HepG2 (cell line): ENCODE measurements at regions not wholly inside any gene's neighbourhood (a gene's known extent, or its start where the extent isn't known, plus 50 kb on each side); places are given as distances from the start of the nearest gene placed in this dataset.

Experiments used
- ATAC-seq: fragments of 200-7000 bp; cut with Tn5 transposase; 3 replicates; pipeline ENCODE4 v1.9.1; 2020; ENCODE audit warnings: mild to moderate bottlenecking, moderate library complexity
- BruUV-seq: library from RNA; stranded (reverse); fragments of 400-500 nt; replicated peaks from 2 replicates; lab custom pipeline; 2021; lab: Mats Ljungman, UMichigan
- CTCF ChIA-PET: fragments of 300-600 bp; formaldehyde crosslinking; extraction: SDS; loops from one replicate; lab custom pipeline; 2021; ENCODE audit warnings: low total read pairs, inconsistent platforms, low intra/inter-chr PET ratio; lab: Yijun Ruan, JAX
- POLR2A ChIA-PET: fragments of 350-600 bp; sonication (Branson Sonifier 250); formaldehyde crosslinking; loops from one replicate; lab custom pipeline; 2020; ENCODE audit warnings: antibody characterized with exemption, inconsistent platforms; lab: Yijun Ruan, JAX
- DNase-seq: peaks from one replicate; pipeline ENCODE4 v3.0.0-alpha.2; 2015; ENCODE audit warnings: low spot score
- FAIRE-seq: peaks from 3 replicates; lab custom pipeline; 2011; peaks lifted over from hg19 to GRCh38; lab: Jason Lieb, UNC
- H2AFZ ChIP-seq: one replicate; pipeline ENCODE4 v1.6.1; 2011; ENCODE audit warnings: low read length, inconsistent platforms
- H3K27ac ChIP-seq: fragments of 300-600 bp; 3 replicates; pipeline ENCODE4 v1.8.0; 2011; ENCODE audit warnings: mixed run types, mild to moderate bottlenecking, mixed read lengths, low read length, inconsistent platforms; ENCODE audit not compliant: insufficient read depth; ENCODE audit errors: extremely low read length
- H3K27me3 ChIP-seq, 2 experiments: fragments of 200-600 bp in 1 of 2; 2 replicates in 1 of 2; 3 replicates in 1 of 2; pipeline versions ENCODE4 v1.6.0 to v1.8.0; 2011; ENCODE audit warnings: low read length in 2 of 2, mild to moderate bottlenecking in 2 of 2, moderate library complexity in 2 of 2, inconsistent platforms in 1 of 2; ENCODE audit not compliant: insufficient read depth in 2 of 2, control insufficient read depth in 1 of 2
- H3K36me3 ChIP-seq, 2 experiments: fragments of 200-600 bp in 1 of 2; replicated peaks in 1 of 2; 2 replicates in 1 of 2; 3 replicates in 1 of 2; pipeline versions ENCODE4 v1.5.1 to v1.8.0; 2011; ENCODE audit warnings: low read length in 2 of 2, inconsistent platforms in 1 of 2; ENCODE audit not compliant: insufficient read depth in 2 of 2, control insufficient read depth in 1 of 2
- H3K4me1 ChIP-seq: 2 replicates; pipeline ENCODE4 v1.5.1; 2012; ENCODE audit warnings: low read length, inconsistent platforms; ENCODE audit not compliant: insufficient read depth
- H3K4me2 ChIP-seq: 2 replicates; pipeline ENCODE4 v1.6.0; 2011; ENCODE audit warnings: low read depth, low read length, inconsistent platforms
- H3K4me3 ChIP-seq, 3 experiments: fragments of 200-600 bp in 1 of 3; sonication (generic), shearing (Covaris generic) in 1 of 3; replicated peaks in 1 of 3; 2 replicates each; pipeline ENCODE4 v1.5.1; 2011 to 2016; ENCODE audit warnings: low read length in 3 of 3, inconsistent platforms in 2 of 3, low read depth in 2 of 3, mild to moderate bottlenecking in 2 of 3, control low read depth in 1 of 3, mixed read lengths in 1 of 3; ENCODE audit not compliant: insufficient read depth in 1 of 3
- H3K79me2 ChIP-seq: one replicate; pipeline ENCODE4 v1.6.1; 2011; ENCODE audit warnings: low read length, inconsistent platforms; ENCODE audit not compliant: insufficient read depth
- H3K9ac ChIP-seq: 2 replicates; pipeline ENCODE4 v1.6.0; 2011; ENCODE audit warnings: mild to moderate bottlenecking, low read depth, low read length, inconsistent platforms; ENCODE audit not compliant: insufficient read depth
- H3K9me3 ChIP-seq: 2 replicates; pipeline ENCODE4 v1.5.1; 2012; ENCODE audit warnings: mild to moderate bottlenecking, low read length
- H4K20me1 ChIP-seq: 2 replicates; pipeline ENCODE4 v1.6.0; 2011; ENCODE audit warnings: inconsistent platforms, mild to moderate bottlenecking, low read length, moderate library complexity; ENCODE audit not compliant: insufficient read depth
- DNMT1 ChIP-seq: sonication (generic); formaldehyde crosslinking; IDR thresholded peaks from 2 replicates; pipeline ENCODE4 v1.5.1; 2020; ENCODE audit warnings: mild to moderate bottlenecking, missing genetic modification reagents
- PITX1 ChIP-seq: sonication (generic); formaldehyde crosslinking; IDR thresholded peaks from 2 replicates; pipeline ENCODE4 v1.5.1; 2020; ENCODE audit warnings: mild to moderate bottlenecking, missing genetic modification reagents
- SIX1 ChIP-seq: sonication (generic); formaldehyde crosslinking; IDR thresholded peaks from 2 replicates; pipeline ENCODE4 v1.4.0; 2020; ENCODE audit warnings: missing genetic modification reagents, borderline replicate concordance
- ZNF644 ChIP-seq: IDR thresholded peaks from 2 replicates; pipeline ENCODE4 v1.6.1; 2016; ENCODE audit warnings: low read depth
- ZNF737 ChIP-seq: sonication (generic); formaldehyde crosslinking; IDR thresholded peaks from 2 replicates; pipeline ENCODE4 v1.5.0; 2020; ENCODE audit warnings: missing genetic modification reagents, mild to moderate bottlenecking, borderline replicate concordance
- ZNF792 ChIP-seq: IDR thresholded peaks from 2 replicates; pipeline ENCODE4 v1.6.1; 2016
- WGBS: methylation state at CpG from one replicate; pipeline ENCODE4 v1.1.6; 2017; ENCODE audit warnings: low lambda C conversion rate; 5-methylcytosine and 5-hydroxymethylcytosine counted together
- in situ Hi-C: cut with HindIII; loops from 2 replicates; pipeline ENCODE4 v1.10.0; 2017; ENCODE audit warnings: low pct_unique_long_range_greater_than_20kb; ENCODE audit not compliant: extremely low pct_ligation_motif_present
- intact Hi-C: fragments of 100-400 bp; cut with micrococcal nuclease; formaldehyde crosslinking; loops from one replicate; pipeline ENCODE4 v1.10.0; 2022; ENCODE audit not compliant: unreplicated experiment
- TF ChIP-seq, protein P1 (sequence below): sonication (generic); formaldehyde crosslinking; IDR thresholded peaks from 2 replicates; pipeline ENCODE4 v1.4.0; 2020; ENCODE audit warnings: mild to moderate bottlenecking, missing genetic modification reagents
- TF ChIP-seq, protein P2 (sequence below): sonication (generic); IDR thresholded peaks from 2 replicates; pipeline ENCODE4 v1.6.1; 2016; ENCODE audit warnings: low read depth, borderline replicate concordance
- TF ChIP-seq, protein P3 (sequence below): sonication (generic); formaldehyde crosslinking; IDR thresholded peaks from 2 replicates; pipeline ENCODE4 v1.5.1; 2020; ENCODE audit warnings: missing genetic modification reagents, mild to moderate bottlenecking, borderline replicate concordance
- TF ChIP-seq, protein P4 (sequence below): IDR thresholded peaks from 2 replicates; pipeline ENCODE4 v1.6.1; 2016

DNA sequence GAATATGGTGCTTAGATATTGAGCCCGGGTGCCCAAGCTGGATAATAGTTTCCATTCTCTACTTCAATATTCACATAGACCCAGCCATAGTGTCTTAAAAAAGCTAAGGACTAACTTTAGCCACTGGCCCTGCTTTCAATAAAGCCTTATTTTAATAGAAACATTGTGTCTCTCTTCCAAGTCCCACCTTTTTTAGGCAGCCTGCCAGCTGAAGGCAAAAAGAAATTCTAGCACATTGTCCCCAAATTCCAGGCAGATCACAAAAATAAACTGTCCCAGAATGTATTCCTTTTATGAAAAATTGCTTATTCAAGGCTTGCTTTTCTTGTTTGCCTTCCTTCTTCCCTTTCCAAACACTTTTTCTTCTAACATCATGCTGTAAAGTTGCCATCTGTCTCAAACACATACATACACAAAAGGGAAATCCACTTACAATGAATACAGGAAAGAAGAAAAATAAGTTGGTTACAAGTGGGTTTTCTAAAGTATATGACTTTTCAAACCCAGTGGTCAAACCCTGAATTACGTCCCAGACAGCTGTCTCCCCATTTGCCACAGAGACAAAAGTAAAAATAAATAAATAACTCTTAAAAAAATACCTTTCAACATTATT is 778.5 kb downstream of the BCL11A start:
- no peak for ATAC-seq

More for the DNA sequence above, 778.5 kb downstream of the BCL11A start:
- no peaks in the 10 kb centered on the region for H3K4me1 ChIP-seq
- ChIA-PET CTCF (no interaction called here), POLR2A (no interaction called here)
- intact Hi-C loops = loop anchor here (5.0 kb wide), 1 partner anchor 723 kb away; no protein-coding TSS in a partner anchor
- H3K9ac ChIP-seq = no peak overlapping the region
- no peak overlapping the region for H3K27ac ChIP-seq
- no peaks in the 10 kb centered on the region for H3K27me3 ChIP-seq
- H3K4me2 ChIP-seq = no peak overlapping the region
- DNase-seq = no peak
- under 1% methylated on average over 2 of the region's 2 CpGs for WGBS
- H3K79me2 ChIP-seq = no peaks in the 10 kb centered on the region
- BruUV-seq = no TSS peak
- no peaks in the 10 kb centered on the region for H4K20me1 ChIP-seq
- no peaks in the 10 kb centered on the region for H3K36me3 ChIP-seq
- in situ Hi-C loops = no loop called here
- TF ChIP-seq SIX1 = no peak
- no peak for TF ChIP-seq ZNF737 (CRISPR knock-in tag)
- TF ChIP-seq, protein P1, sequence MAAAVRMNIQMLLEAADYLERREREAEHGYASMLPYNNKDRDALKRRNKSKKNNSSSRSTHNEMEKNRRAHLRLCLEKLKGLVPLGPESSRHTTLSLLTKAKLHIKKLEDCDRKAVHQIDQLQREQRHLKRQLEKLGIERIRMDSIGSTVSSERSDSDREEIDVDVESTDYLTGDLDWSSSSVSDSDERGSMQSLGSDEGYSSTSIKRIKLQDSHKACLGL (CRISPR knock-in tag) = no peak
- TF ChIP-seq, protein P2, sequence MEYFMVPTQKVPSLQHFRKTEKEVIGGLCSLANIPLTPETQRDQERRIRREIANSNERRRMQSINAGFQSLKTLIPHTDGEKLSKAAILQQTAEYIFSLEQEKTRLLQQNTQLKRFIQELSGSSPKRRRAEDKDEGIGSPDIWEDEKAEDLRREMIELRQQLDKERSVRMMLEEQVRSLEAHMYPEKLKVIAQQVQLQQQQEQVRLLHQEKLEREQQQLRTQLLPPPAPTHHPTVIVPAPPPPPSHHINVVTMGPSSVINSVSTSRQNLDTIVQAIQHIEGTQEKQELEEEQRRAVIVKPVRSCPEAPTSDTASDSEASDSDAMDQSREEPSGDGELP = no peak
- no peak for TF ChIP-seq PITX1 (CRISPR knock-in tag)
- TF ChIP-seq, protein P3, sequence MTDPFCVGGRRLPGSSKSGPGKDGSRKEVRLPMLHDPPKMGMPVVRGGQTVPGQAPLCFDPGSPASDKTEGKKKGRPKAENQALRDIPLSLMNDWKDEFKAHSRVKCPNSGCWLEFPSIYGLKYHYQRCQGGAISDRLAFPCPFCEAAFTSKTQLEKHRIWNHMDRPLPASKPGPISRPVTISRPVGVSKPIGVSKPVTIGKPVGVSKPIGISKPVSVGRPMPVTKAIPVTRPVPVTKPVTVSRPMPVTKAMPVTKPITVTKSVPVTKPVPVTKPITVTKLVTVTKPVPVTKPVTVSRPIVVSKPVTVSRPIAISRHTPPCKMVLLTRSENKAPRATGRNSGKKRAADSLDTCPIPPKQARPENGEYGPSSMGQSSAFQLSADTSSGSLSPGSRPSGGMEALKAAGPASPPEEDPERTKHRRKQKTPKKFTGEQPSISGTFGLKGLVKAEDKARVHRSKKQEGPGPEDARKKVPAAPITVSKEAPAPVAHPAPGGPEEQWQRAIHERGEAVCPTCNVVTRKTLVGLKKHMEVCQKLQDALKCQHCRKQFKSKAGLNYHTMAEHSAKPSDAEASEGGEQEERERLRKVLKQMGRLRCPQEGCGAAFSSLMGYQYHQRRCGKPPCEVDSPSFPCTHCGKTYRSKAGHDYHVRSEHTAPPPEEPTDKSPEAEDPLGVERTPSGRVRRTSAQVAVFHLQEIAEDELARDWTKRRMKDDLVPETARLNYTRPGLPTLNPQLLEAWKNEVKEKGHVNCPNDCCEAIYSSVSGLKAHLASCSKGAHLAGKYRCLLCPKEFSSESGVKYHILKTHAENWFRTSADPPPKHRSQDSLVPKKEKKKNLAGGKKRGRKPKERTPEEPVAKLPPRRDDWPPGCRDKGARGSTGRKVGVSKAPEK (CRISPR knock-in tag) = no peak
- no peak for TF ChIP-seq ZNF644
- TF ChIP-seq ZNF792 (CRISPR knock-in tag) = no peak
- no peak for TF ChIP-seq DNMT1 (CRISPR knock-in tag)
- TF ChIP-seq, protein P4, sequence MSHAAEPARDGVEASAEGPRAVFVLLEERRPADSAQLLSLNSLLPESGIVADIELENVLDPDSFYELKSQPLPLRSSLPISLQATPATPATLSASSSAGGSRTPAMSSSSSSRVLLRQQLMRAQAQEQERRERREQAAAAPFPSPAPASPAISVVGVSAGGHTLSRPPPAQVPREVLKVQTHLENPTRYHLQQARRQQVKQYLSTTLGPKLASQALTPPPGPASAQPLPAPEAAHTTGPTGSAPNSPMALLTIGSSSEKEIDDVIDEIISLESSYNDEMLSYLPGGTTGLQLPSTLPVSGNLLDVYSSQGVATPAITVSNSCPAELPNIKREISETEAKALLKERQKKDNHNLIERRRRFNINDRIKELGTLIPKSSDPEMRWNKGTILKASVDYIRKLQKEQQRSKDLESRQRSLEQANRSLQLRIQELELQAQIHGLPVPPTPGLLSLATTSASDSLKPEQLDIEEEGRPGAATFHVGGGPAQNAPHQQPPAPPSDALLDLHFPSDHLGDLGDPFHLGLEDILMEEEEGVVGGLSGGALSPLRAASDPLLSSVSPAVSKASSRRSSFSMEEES = no peak
- H2AFZ ChIP-seq = no peak overlapping the region
- no peaks in the 10 kb centered on the region for H3K9me3 ChIP-seq
- H3K4me3 ChIP-seq = no peak overlapping the region
- no peak for FAIRE-seq
